LNCaP clone FGC (cell line): ENCODE measurements at regions not wholly inside any gene's neighbourhood (a gene's known extent, or its start where the extent isn't known, plus 50 kb on each side); places are given as distances from the start of the nearest gene placed in this dataset.

ENCODE experiments used
- DNase-seq: peaks from one replicate; pipeline ENCODE4 v3.0.0-alpha.2; 2011; ENCODE audit warnings: low read depth
- H3K4me3 ChIP-seq: 2 replicates; pipeline ENCODE4 v1.5.1; 2011; ENCODE audit warnings: mild to moderate bottlenecking, low read depth, low read length, control low read depth
- TF ChIP-seq, protein P1 (sequence below): IDR thresholded peaks from 2 replicates; pipeline ENCODE4 v1.5.1; 2012; ENCODE audit warnings: mild to moderate bottlenecking; ENCODE audit not compliant: control insufficient read depth, insufficient read depth; ENCODE audit errors: extremely low read depth

DNA sequence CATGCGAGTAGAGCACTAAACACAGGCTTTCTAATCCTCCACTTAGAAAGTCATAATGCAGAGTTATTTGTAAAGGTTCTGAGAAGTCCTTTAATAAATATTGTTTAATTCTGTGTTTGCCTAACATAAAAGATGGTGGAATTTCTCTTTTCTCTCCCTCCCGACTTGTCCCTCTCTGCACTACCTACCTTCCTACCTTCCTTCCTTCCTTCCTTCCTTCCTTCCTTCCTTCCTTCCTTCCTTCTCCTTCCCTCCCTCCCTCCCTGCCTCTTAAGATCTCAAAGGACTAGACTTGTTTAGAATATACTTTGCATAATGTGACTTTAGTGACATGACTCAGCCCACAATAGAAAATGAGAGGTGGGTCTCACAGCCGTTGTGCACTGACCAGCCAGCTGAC is 156.3 kb upstream of the TAPT1 start:
- TF ChIP-seq, protein P1, sequence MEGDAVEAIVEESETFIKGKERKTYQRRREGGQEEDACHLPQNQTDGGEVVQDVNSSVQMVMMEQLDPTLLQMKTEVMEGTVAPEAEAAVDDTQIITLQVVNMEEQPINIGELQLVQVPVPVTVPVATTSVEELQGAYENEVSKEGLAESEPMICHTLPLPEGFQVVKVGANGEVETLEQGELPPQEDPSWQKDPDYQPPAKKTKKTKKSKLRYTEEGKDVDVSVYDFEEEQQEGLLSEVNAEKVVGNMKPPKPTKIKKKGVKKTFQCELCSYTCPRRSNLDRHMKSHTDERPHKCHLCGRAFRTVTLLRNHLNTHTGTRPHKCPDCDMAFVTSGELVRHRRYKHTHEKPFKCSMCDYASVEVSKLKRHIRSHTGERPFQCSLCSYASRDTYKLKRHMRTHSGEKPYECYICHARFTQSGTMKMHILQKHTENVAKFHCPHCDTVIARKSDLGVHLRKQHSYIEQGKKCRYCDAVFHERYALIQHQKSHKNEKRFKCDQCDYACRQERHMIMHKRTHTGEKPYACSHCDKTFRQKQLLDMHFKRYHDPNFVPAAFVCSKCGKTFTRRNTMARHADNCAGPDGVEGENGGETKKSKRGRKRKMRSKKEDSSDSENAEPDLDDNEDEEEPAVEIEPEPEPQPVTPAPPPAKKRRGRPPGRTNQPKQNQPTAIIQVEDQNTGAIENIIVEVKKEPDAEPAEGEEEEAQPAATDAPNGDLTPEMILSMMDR, result no peak
- no peak overlapping the region for H3K4me3 ChIP-seq
- DNase-seq, result no peak

GRCh38 chr4:16377887-16378286 is 151.6 kb upstream of the TAPT1 start:
- no peak overlapping the region for H3K4me3 ChIP-seq
- TF ChIP-seq, protein P1, result no peak
- no peak for DNase-seq

DNA sequence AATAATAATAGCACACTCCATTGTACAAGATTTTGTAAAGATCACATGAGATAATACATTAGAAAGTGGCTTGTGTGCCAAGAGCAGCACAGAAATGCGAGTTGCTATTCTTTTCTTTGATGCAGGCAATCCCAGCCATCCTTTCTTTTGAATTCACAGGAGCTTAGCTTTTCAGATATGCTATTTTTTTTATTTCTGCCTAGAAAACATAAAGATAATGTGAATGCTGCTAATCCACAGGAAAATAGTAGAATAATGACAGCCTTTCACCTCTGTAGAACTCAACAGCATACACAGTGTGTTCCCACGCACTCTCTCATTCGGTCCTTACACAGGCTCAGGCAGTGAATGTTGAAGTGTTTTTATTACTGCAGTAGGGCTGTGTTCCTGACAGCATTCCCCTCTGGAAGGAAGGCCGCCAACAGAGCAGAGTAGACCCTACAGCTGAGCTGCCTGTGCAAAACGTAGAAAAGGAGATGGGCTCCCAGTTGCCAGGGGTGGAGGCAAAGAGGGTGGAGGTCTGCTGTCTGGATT is 138.8 kb upstream of the TAPT1 start:
- no peak overlapping the region for H3K4me3 ChIP-seq
- DNase-seq, result no peak
- TF ChIP-seq, protein P1, result no peak

- TF ChIP-seq, protein P1, result no peak
- no peak for DNase-seq
- peak overlapping the region; percentile 21; the same call in 1 of the 2 replicates for H3K4me3 ChIP-seq
Measured at GRCh38 chr4:16360694-16361262, 134.5 kb upstream of the TAPT1 start.

GRCh38 chr4:16353165-16353564 is 126.9 kb upstream of the TAPT1 start:
- no peak for DNase-seq
- TF ChIP-seq, protein P1, result no peak
- no peak overlapping the region for H3K4me3 ChIP-seq

- no peak for DNase-seq
- TF ChIP-seq, protein P1, result no peak
- H3K4me3 ChIP-seq, result no peak overlapping the region
Measured at GRCh38 chr4:16351161-16351560, 124.9 kb upstream of the TAPT1 start.

DNA sequence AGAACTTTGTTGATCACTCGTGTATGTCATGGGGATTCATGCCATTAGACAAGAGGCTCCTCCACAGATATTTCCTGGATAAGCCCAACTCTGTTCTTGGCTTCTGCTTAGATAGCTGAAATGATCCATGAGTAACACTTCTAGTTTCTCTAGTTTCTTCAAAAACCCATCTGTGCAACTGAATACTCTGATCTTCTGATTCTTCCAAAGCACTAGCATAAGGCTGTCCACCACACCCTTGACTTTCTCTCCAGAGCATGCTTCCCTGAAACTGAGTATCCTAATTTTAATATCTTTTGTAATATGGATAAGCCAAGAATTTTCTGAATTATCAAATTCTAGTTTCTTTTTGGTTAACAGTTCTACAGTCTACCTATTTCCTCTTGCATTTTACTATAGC is 118.6 kb upstream of the TAPT1 start:
- TF ChIP-seq, protein P1, result no peak
- no peak overlapping the region for H3K4me3 ChIP-seq
- DNase-seq, result no peak
